Panc1 (cell line): ENCODE measurements at regions not wholly inside any gene's neighbourhood (a gene's known extent, or its start where the extent isn't known, plus 50 kb on each side); places are given as distances from the start of the nearest gene placed in this dataset.
A peak's percentile ranks its signal among the peaks of the same experiment; 100 is the strongest.

Source experiments
- ATAC-seq: fragments of 200-7000 bp; cut with Tn5 transposase; 2 replicates; pipeline ENCODE4 v1.9.1; 2020; ENCODE audit warnings: mild to moderate bottlenecking, moderate library complexity
- BruUV-seq: library from RNA; stranded (reverse); fragments of 400-500 nt; replicated peaks from 2 replicates; lab custom pipeline; 2021; lab: Mats Ljungman, UMichigan
- CTCF ChIA-PET: fragments of 300-600 bp; sonication (Branson Sonifier 250); formaldehyde crosslinking; loops from one replicate; lab custom pipeline; 2022; ENCODE audit warnings: antibody characterized with exemption; lab: Charles Lee
- POLR2A ChIA-PET: fragments of 300-600 bp; sonication (Branson Sonifier 250); formaldehyde crosslinking; loops from one replicate; lab custom pipeline; 2022; ENCODE audit warnings: antibody characterized with exemption; lab: Charles Lee
- DNase-seq: peaks from one replicate; pipeline ENCODE4 v3.0.0-alpha.2; 2010; ENCODE audit warnings: low read depth, low spot score
- H3K27ac ChIP-seq: 2 replicates; pipeline ENCODE4 v1.5.1; 2011; ENCODE audit warnings: mild to moderate bottlenecking, low read length, inconsistent platforms
- H3K27me3 ChIP-seq: fragments of 200-500 bp; sonication (Bioruptor generic); 2 replicates; pipeline ENCODE4 v1.6.0; 2014; ENCODE audit warnings: low read length, inconsistent platforms; ENCODE audit not compliant: control insufficient read depth, insufficient read depth
- H3K36me3 ChIP-seq: fragments of 200-500 bp; sonication (Bioruptor generic); 2 replicates; pipeline ENCODE4 v1.5.1; 2014; ENCODE audit warnings: inconsistent platforms, mild to moderate bottlenecking, low read length, moderate library complexity; ENCODE audit not compliant: control insufficient read depth, insufficient read depth
- H3K4me1 ChIP-seq: 2 replicates; pipeline ENCODE4 v1.5.1; 2011; ENCODE audit warnings: inconsistent platforms, mild to moderate bottlenecking, low read length, moderate library complexity; ENCODE audit not compliant: control insufficient read depth, insufficient read depth
- H3K4me3 ChIP-seq, 2 experiments: 2 replicates each; pipeline ENCODE4 v1.5.1; 2011 to 2012; ENCODE audit warnings: low read depth in 2 of 2, low read length in 2 of 2, mild to moderate bottlenecking in 2 of 2, inconsistent platforms in 1 of 2, moderate library complexity in 1 of 2
- H3K9me3 ChIP-seq: fragments of 200-500 bp; sonication (Bioruptor generic); 2 replicates; pipeline ENCODE4 v1.5.1; 2014; ENCODE audit warnings: low read depth, mild to moderate bottlenecking, inconsistent platforms, low read length, moderate library complexity; ENCODE audit not compliant: control insufficient read depth, insufficient read depth
- POLR2AphosphoS5 ChIP-seq: IDR thresholded peaks from 2 replicates; pipeline ENCODE4 v1.6.1; 2012; ENCODE audit warnings: mild to moderate bottlenecking, low read depth, low read length, moderate library complexity
- REST ChIP-seq, 2 experiments: IDR thresholded peaks; 2 replicates each; pipeline ENCODE4 v1.6.1; 2011 to 2012; ENCODE audit warnings: low read depth in 2 of 2, control low read depth in 1 of 2, low read length in 1 of 2, mild to moderate bottlenecking in 1 of 2, moderate library complexity in 1 of 2; ENCODE audit not compliant: insufficient read depth in 1 of 2
- SIN3A ChIP-seq: IDR thresholded peaks from 2 replicates; pipeline ENCODE4 v1.6.1; 2012; ENCODE audit warnings: low read depth, mild to moderate bottlenecking, low read length, moderate library complexity, borderline replicate concordance; ENCODE audit not compliant: insufficient read depth
- TCF7L2 ChIP-seq: IDR thresholded peaks from 2 replicates; pipeline ENCODE4 v1.6.1; 2011; ENCODE audit warnings: mild to moderate bottlenecking, low read depth, low read length, inconsistent platforms
- in situ Hi-C: cut with HindIII; loops from 2 replicates; pipeline ENCODE4 v1.10.0; 2016; ENCODE audit warnings: low sequenced_read_pairs, low pct_unique_long_range_greater_than_20kb
- intact Hi-C: fragments of 100-400 bp; cut with micrococcal nuclease; formaldehyde crosslinking; loops from one replicate; pipeline ENCODE4 v1.10.0; 2022; ENCODE audit not compliant: unreplicated experiment
- TF ChIP-seq, protein P1 (sequence below): fragments of 450-650 bp; IDR thresholded peaks from 2 replicates; pipeline ENCODE4 v1.5.1; 2017; ENCODE audit warnings: mild to moderate bottlenecking

GRCh38 chr1:113012149-113012548, 56.2 kb upstream of the SLC16A1 start:
- intact Hi-C loops (no loop called here), in situ Hi-C loops (no loop called here)
- POLR2A ChIA-PET: interaction anchor here (0.7 kb wide), 1 partner anchor 37 kb away, joined by 9 read pairs; no protein-coding TSS in a partner anchor
- TF ChIP-seq TCF7L2: no peak
- no peak for TF ChIP-seq SIN3A
- no peak for TF ChIP-seq POLR2AphosphoS5
- no peak for TF ChIP-seq REST (IDR thresholded peaks at IDR 0.05; ENCODE audit: insufficient read depth in 1 of 2, low read depth in 2 of 2, low read length in 1 of 2)
- TF ChIP-seq, protein P1, sequence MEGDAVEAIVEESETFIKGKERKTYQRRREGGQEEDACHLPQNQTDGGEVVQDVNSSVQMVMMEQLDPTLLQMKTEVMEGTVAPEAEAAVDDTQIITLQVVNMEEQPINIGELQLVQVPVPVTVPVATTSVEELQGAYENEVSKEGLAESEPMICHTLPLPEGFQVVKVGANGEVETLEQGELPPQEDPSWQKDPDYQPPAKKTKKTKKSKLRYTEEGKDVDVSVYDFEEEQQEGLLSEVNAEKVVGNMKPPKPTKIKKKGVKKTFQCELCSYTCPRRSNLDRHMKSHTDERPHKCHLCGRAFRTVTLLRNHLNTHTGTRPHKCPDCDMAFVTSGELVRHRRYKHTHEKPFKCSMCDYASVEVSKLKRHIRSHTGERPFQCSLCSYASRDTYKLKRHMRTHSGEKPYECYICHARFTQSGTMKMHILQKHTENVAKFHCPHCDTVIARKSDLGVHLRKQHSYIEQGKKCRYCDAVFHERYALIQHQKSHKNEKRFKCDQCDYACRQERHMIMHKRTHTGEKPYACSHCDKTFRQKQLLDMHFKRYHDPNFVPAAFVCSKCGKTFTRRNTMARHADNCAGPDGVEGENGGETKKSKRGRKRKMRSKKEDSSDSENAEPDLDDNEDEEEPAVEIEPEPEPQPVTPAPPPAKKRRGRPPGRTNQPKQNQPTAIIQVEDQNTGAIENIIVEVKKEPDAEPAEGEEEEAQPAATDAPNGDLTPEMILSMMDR: no peak
- ATAC-seq: no peak
- H3K4me1 ChIP-seq: no peaks in the 10 kb centered on the region
- H3K4me3 ChIP-seq: no peak overlapping the region
- H3K36me3 ChIP-seq: no peaks in the 10 kb centered on the region
- CTCF ChIA-PET: no interaction called here
- H3K27ac ChIP-seq: no peak overlapping the region
- H3K27me3 ChIP-seq: no peaks in the 10 kb centered on the region
- no peaks in the 10 kb centered on the region for H3K9me3 ChIP-seq
- no peak for DNase-seq
- BruUV-seq: no TSS peak

- Histone ChIP-seq H3K4me1 (no peaks in the 10 kb centered on the region), H3K27me3 (no peaks in the 10 kb centered on the region), H3K36me3 (no peaks in the 10 kb centered on the region), H3K27ac (no peak overlapping the region), H3K9me3 (no peaks in the 10 kb centered on the region), H3K4me3 (no peak overlapping the region)
- in situ Hi-C loops (no loop called here), intact Hi-C loops (no loop called here)
- ChIA-PET CTCF (no interaction called here), POLR2A (no interaction called here)
- no TSS peak for BruUV-seq
- DNase-seq (no peak), ATAC-seq (no peak)
- TF ChIP-seq SIN3A: no peak
- TF ChIP-seq REST (IDR thresholded peaks at IDR 0.05; ENCODE audit: insufficient read depth in 1 of 2, low read depth in 2 of 2, low read length in 1 of 2): peak in 1 of 2 experiments; percentile 35; a peak in 2 of 4 replicates
- TF ChIP-seq, protein P1: no peak
Observed at GRCh38 chr1:113013823-113014222, 57.8 kb upstream of the SLC16A1 start.
